HG03066 (cell line): ENCODE measurements at regions not wholly inside any gene's neighbourhood (a gene's known extent, or its start where the extent isn't known, plus 50 kb on each side); places are given as distances from the start of the nearest gene placed in this dataset.

Experiments used
- ATAC-seq: cut with Tn5 transposase; IDR thresholded peaks from one replicate; pipeline ENCODE4 v1.9.1; 2021; ENCODE audit warnings: low read depth; ENCODE audit not compliant: unreplicated experiment

- ATAC-seq = no peak
Observed at GRCh38 chr4:145427991-145428390, 53.7 kb upstream of the SMAD1 start.

GRCh38 chr4:145427221-145427620, 54.4 kb upstream of the SMAD1 start:
- ATAC-seq = no peak

- no peak for ATAC-seq
Observed at GRCh38 chr4:145423017-145423708, 58.5 kb upstream of the SMAD1 start.

- no peak for ATAC-seq
Observed at GRCh38 chr4:145420595-145421214, 60.9 kb upstream of the SMAD1 start.

- ATAC-seq = no peak
Observed at GRCh38 chr4:145418739-145419138, 62.9 kb upstream of the SMAD1 start.

GRCh38 chr4:145417348-145418130, 64.1 kb upstream of the SMAD1 start:
- no peak for ATAC-seq

- no peak for ATAC-seq
Observed at GRCh38 chr4:145414841-145415240, 66.8 kb upstream of the SMAD1 start.

- no peak for ATAC-seq
Observed at GRCh38 chr4:145414226-145414625, 67.4 kb upstream of the SMAD1 start.

GRCh38 chr4:145406970-145407369, 74.7 kb upstream of the SMAD1 start:
- no peak for ATAC-seq

- ATAC-seq = no peak
Observed at GRCh38 chr4:145404761-145405160, 76.9 kb upstream of the SMAD1 start.

GRCh38 chr4:145396581-145396980, 85.1 kb upstream of the SMAD1 start:
- no peak for ATAC-seq

GRCh38 chr4:145390571-145390970, 91.1 kb upstream of the SMAD1 start:
- ATAC-seq = no peak

- ATAC-seq = no peak
Observed at GRCh38 chr4:145389550-145389949, 92.1 kb upstream of the SMAD1 start.

- no peak for ATAC-seq
Observed at GRCh38 chr4:145388043-145388442, 93.6 kb upstream of the SMAD1 start.

- no peak for ATAC-seq
Observed at GRCh38 chr4:145387079-145387478, 94.6 kb upstream of the SMAD1 start.

- no peak for ATAC-seq
Observed at GRCh38 chr4:145381163-145381562, 100.5 kb upstream of the SMAD1 start.

- no peak for ATAC-seq
Observed at GRCh38 chr4:145380123-145380522, 101.5 kb upstream of the SMAD1 start.

GRCh38 chr4:145375416-145375815, 106.2 kb upstream of the SMAD1 start:
- no peak for ATAC-seq

- no peak for ATAC-seq
Observed at GRCh38 chr4:145352438-145353145, 129.1 kb upstream of the SMAD1 start.

- no peak for ATAC-seq
Observed at GRCh38 chr4:145351922-145352321, 129.7 kb upstream of the SMAD1 start.

- ATAC-seq = no peak
Observed at GRCh38 chr4:145351162-145351561, 130.5 kb upstream of the SMAD1 start.
